OCI-LY7 (cell line): ENCODE measurements at regions not wholly inside any gene's neighbourhood (a gene's known extent, or its start where the extent isn't known, plus 50 kb on each side); places are given as distances from the start of the nearest gene placed in this dataset.

Experiments used
- EZH2phosphoT487 ChIP-seq: fragments of 200-600 bp; sonication (generic); IDR thresholded peaks from 2 replicates; pipeline ENCODE4 v1.6.1; 2018; ENCODE audit warnings: low read depth, borderline replicate concordance, mild to moderate bottlenecking, mixed run types, antibody characterized with exemption, low read length, moderate library complexity, mixed read lengths
- TF ChIP-seq, protein P1 (sequence below): fragments of 200-600 bp; sonication (generic); conservative IDR thresholded peaks from 2 replicates; pipeline ENCODE4 v1.5.1; 2014; ENCODE audit warnings: mild to moderate bottlenecking, antibody characterized with exemption, low read length, moderate library complexity, mixed read lengths

DNA sequence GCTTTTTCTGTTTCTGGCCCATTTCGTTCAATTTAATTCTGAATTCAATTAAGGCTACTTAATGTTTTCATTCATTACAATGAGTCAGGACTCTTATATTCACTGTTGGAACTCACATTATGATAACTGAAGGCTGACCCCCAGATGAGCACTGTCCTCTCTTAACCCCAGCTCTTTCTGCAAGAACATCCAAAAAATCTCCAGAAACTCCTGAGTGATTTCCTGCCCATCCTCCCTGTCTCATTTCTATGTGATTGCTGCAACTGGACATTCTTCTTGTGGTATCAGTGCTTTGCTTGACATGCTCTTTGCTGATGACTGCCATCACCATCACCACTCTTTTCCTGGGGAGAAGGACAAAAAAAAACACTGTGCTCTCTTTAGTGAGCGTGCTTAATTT lies 240.3 kb downstream of the SPRY2 start:
- TF ChIP-seq, protein P1, sequence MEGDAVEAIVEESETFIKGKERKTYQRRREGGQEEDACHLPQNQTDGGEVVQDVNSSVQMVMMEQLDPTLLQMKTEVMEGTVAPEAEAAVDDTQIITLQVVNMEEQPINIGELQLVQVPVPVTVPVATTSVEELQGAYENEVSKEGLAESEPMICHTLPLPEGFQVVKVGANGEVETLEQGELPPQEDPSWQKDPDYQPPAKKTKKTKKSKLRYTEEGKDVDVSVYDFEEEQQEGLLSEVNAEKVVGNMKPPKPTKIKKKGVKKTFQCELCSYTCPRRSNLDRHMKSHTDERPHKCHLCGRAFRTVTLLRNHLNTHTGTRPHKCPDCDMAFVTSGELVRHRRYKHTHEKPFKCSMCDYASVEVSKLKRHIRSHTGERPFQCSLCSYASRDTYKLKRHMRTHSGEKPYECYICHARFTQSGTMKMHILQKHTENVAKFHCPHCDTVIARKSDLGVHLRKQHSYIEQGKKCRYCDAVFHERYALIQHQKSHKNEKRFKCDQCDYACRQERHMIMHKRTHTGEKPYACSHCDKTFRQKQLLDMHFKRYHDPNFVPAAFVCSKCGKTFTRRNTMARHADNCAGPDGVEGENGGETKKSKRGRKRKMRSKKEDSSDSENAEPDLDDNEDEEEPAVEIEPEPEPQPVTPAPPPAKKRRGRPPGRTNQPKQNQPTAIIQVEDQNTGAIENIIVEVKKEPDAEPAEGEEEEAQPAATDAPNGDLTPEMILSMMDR, result no peak
- no peak for TF ChIP-seq EZH2phosphoT487
